HG02852 (cell line): ENCODE measurements at regions not wholly inside any gene's neighbourhood (a gene's known extent, or its start where the extent isn't known, plus 50 kb on each side); places are given as distances from the start of the nearest gene placed in this dataset.

Experiments
- ATAC-seq: cut with Tn5 transposase; IDR thresholded peaks from one replicate; pipeline ENCODE4 v1.9.1; 2021; ENCODE audit warnings: mild to moderate bottlenecking, moderate library complexity; ENCODE audit not compliant: unreplicated experiment

- no peak for ATAC-seq
Measured at GRCh38 chr2:41957431-41957830, 90.4 kb upstream of the PKDCC start.

- ATAC-seq: no peak
Measured at GRCh38 chr2:41958251-41958650, 89.6 kb upstream of the PKDCC start.

GRCh38 chr2:41958775-41959174 is 89.0 kb upstream of the PKDCC start:
- no peak for ATAC-seq

GRCh38 chr2:41959760-41960159 is 88.1 kb upstream of the PKDCC start:
- no peak for ATAC-seq

GRCh38 chr2:41962922-41963622 is 84.7 kb upstream of the PKDCC start:
- ATAC-seq: no peak

- no peak for ATAC-seq
Measured at GRCh38 chr2:41963661-41964525, 83.9 kb upstream of the PKDCC start.

- no peak for ATAC-seq
Measured at GRCh38 chr2:41965173-41965908, 82.5 kb upstream of the PKDCC start.

GRCh38 chr2:41965909-41966295 is 81.9 kb upstream of the PKDCC start:
- no peak for ATAC-seq

- no peak for ATAC-seq
Measured at GRCh38 chr2:41966431-41966893, 81.4 kb upstream of the PKDCC start.

GRCh38 chr2:41966920-41967319 is 80.9 kb upstream of the PKDCC start:
- no peak for ATAC-seq

GRCh38 chr2:41967476-41968181 is 80.2 kb upstream of the PKDCC start:
- ATAC-seq: no peak

GRCh38 chr2:41968182-41968578 is 79.6 kb upstream of the PKDCC start:
- ATAC-seq: no peak

GRCh38 chr2:41970988-41971660 is 76.7 kb upstream of the PKDCC start:
- no peak for ATAC-seq

GRCh38 chr2:41972179-41972578 is 75.6 kb upstream of the PKDCC start:
- no peak for ATAC-seq

GRCh38 chr2:41972819-41973218 is 75.0 kb upstream of the PKDCC start:
- ATAC-seq: no peak

- ATAC-seq: no peak
Measured at GRCh38 chr2:41973871-41974270, 74.0 kb upstream of the PKDCC start.

GRCh38 chr2:41981417-41981816 is 66.4 kb upstream of the PKDCC start:
- no peak for ATAC-seq

GRCh38 chr2:41985573-41986095 is 62.2 kb upstream of the PKDCC start:
- ATAC-seq: no peak

- ATAC-seq: no peak
Measured at GRCh38 chr2:41989501-41990180, 58.2 kb upstream of the PKDCC start.

- ATAC-seq: no peak
Measured at GRCh38 chr2:41990245-41990644, 57.6 kb upstream of the PKDCC start.
